ENCODE measurements at regions not wholly inside any gene's neighbourhood (a gene's known extent, or its start where the extent isn't known, plus 50 kb on each side); places are given as distances from the start of the nearest gene placed in this dataset.

DNA sequence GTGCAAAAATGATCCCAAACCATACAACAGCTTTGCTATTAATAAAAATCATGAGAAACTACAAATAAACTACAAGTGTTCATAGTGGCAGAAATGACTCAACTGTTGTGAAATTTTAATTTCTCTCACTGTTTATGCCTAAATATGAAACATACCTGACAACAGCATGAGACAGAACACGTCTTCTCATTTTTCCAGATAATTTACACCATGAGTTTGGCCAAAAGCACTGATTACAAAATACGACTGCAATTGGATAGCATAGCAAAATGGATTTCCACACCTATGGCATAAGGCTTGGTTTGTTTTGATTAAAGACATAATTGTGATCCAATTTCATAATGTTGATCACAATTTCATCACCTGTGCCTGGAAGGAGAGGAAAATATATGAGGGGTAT is 608.6 kb downstream of the GATA3 start:
- TF ChIP-seq EZH2 (IDR thresholded peaks at IDR 0.05) (no peak), EZH2phosphoT487 (IDR thresholded peaks at IDR 0.05) (no peak)
- TF ChIP-seq, protein P1, sequence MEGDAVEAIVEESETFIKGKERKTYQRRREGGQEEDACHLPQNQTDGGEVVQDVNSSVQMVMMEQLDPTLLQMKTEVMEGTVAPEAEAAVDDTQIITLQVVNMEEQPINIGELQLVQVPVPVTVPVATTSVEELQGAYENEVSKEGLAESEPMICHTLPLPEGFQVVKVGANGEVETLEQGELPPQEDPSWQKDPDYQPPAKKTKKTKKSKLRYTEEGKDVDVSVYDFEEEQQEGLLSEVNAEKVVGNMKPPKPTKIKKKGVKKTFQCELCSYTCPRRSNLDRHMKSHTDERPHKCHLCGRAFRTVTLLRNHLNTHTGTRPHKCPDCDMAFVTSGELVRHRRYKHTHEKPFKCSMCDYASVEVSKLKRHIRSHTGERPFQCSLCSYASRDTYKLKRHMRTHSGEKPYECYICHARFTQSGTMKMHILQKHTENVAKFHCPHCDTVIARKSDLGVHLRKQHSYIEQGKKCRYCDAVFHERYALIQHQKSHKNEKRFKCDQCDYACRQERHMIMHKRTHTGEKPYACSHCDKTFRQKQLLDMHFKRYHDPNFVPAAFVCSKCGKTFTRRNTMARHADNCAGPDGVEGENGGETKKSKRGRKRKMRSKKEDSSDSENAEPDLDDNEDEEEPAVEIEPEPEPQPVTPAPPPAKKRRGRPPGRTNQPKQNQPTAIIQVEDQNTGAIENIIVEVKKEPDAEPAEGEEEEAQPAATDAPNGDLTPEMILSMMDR (IDR thresholded peaks at IDR 0.05): no peak
- no peaks in the 10 kb centered on the region for H3F3A ChIP-seq (ENCODE audit: low read depth)
- H3K9me3 ChIP-seq (ENCODE audit: low read depth): no peaks in the 10 kb centered on the region
- H3K36me3 ChIP-seq: no peaks in the 10 kb centered on the region
- H3K4me3 ChIP-seq: no peak overlapping the region
- Mint-ChIP-seq H3K9me3 (no peaks in the 10 kb centered on the region), H3K4me1 (no peaks in the 10 kb centered on the region), H3K4me3 (no peak overlapping the region), H3K27me3 (ENCODE audit: insufficient read depth, low read depth) (no peaks in the 10 kb centered on the region), H3K36me3 (no peaks in the 10 kb centered on the region), H3K27ac (no peak overlapping the region)
- DNase-seq (ENCODE audit: low spot score): no peak
- no peaks in the 10 kb centered on the region for H3K4me1 ChIP-seq
- no peak overlapping the region for H3K9ac ChIP-seq
- H3K4me2 ChIP-seq: no peak overlapping the region
- H3K79me2 ChIP-seq (ENCODE audit: low read depth): no peaks in the 10 kb centered on the region
- H2AFZ ChIP-seq (replicated peaks): no peak overlapping the region
- H4K20me1 ChIP-seq (ENCODE audit: low read depth): no peaks in the 10 kb centered on the region
- no peaks in the 10 kb centered on the region for H3K27me3 ChIP-seq
- no peak overlapping the region for H3K27ac ChIP-seq

DNA sequence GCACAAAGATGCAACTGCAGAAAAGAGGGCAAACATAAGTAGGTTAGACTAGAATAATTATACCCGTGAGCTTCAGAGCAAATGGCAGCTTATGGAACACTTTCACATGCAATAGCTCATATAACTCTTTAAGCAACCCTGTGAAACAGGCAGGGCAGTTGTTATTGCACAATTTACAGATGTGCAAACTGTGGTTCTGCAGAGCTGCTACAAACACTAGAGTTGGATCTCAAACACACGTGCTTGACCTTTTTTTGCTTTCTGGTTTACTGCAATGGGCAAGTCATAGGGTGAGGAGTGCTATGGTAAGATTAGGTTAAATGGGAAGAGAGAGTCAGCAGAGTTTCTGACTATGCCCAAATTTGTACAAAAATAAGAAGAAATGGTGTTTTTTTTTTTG is 610.8 kb downstream of the GATA3 start:
- Histone ChIP-seq H2AFZ (replicated peaks) (no peak overlapping the region), H4K20me1 (ENCODE audit: low read depth) (no peaks in the 10 kb centered on the region), H3K79me2 (ENCODE audit: low read depth) (no peaks in the 10 kb centered on the region), H3K9me3 (ENCODE audit: low read depth) (no peaks in the 10 kb centered on the region), H3K4me1 (no peaks in the 10 kb centered on the region), H3K9ac (no peak overlapping the region), H3K27me3 (no peaks in the 10 kb centered on the region), H3K4me2 (no peak overlapping the region), H3K4me3 (no peak overlapping the region), H3K27ac (no peak overlapping the region), H3K36me3 (no peaks in the 10 kb centered on the region), H3F3A (ENCODE audit: low read depth) (no peaks in the 10 kb centered on the region)
- DNase-seq (ENCODE audit: low spot score): no peak
- Mint-ChIP-seq H3K9me3 (no peaks in the 10 kb centered on the region), H3K4me3 (no peak overlapping the region), H3K27me3 (ENCODE audit: insufficient read depth, low read depth) (no peaks in the 10 kb centered on the region), H3K36me3 (no peaks in the 10 kb centered on the region), H3K27ac (no peak overlapping the region), H3K4me1 (no peaks in the 10 kb centered on the region)
- TF ChIP-seq EZH2phosphoT487 (IDR thresholded peaks at IDR 0.05) (no peak), EZH2 (IDR thresholded peaks at IDR 0.05) (no peak)
- TF ChIP-seq, protein P1 (IDR thresholded peaks at IDR 0.05): no peak

DNA sequence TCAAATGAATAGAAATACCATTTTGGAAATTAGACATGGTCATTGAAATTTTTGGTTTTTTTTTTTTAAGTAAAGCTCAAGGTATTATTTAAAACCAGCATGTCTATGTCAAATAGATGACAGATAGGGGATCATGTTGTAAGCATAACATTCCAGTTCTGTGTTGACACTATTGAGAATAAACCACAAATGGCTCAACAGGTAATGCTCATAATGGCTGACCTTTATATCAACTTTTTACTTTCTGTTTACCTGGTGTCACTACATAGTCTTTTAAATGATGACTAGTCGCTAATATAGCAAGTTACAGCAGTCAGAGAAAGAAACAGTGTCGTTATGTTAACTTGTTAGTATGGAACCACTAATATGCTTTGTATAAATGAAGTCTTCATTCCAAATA is 616.0 kb downstream of the GATA3 start:
- Mint-ChIP-seq H3K9me3 (peaks cover 2% of the 10 kb centered on the region), H3K4me3 (no peak overlapping the region), H3K4me1 (no peaks in the 10 kb centered on the region), H3K27ac (no peak overlapping the region), H3K27me3 (ENCODE audit: insufficient read depth, low read depth) (no peaks in the 10 kb centered on the region), H3K36me3 (no peaks in the 10 kb centered on the region)
- H3K4me2 ChIP-seq: no peak overlapping the region
- no peaks in the 10 kb centered on the region for H3K79me2 ChIP-seq (ENCODE audit: low read depth)
- no peak overlapping the region for H2AFZ ChIP-seq (replicated peaks)
- TF ChIP-seq EZH2phosphoT487 (IDR thresholded peaks at IDR 0.05): no peak
- TF ChIP-seq EZH2 (IDR thresholded peaks at IDR 0.05): no peak
- TF ChIP-seq, protein P1 (IDR thresholded peaks at IDR 0.05): no peak
- no peak overlapping the region for H3K9ac ChIP-seq
- no peaks in the 10 kb centered on the region for H3K27me3 ChIP-seq
- H3F3A ChIP-seq (ENCODE audit: low read depth): no peaks in the 10 kb centered on the region
- H3K4me3 ChIP-seq: no peak overlapping the region
- no peak overlapping the region for H3K27ac ChIP-seq
- H3K36me3 ChIP-seq: no peaks in the 10 kb centered on the region
- H4K20me1 ChIP-seq (ENCODE audit: low read depth): no peaks in the 10 kb centered on the region
- H3K4me1 ChIP-seq: no peaks in the 10 kb centered on the region
- no peaks in the 10 kb centered on the region for H3K9me3 ChIP-seq (ENCODE audit: low read depth)
- no peak for DNase-seq (ENCODE audit: low spot score)

DNA sequence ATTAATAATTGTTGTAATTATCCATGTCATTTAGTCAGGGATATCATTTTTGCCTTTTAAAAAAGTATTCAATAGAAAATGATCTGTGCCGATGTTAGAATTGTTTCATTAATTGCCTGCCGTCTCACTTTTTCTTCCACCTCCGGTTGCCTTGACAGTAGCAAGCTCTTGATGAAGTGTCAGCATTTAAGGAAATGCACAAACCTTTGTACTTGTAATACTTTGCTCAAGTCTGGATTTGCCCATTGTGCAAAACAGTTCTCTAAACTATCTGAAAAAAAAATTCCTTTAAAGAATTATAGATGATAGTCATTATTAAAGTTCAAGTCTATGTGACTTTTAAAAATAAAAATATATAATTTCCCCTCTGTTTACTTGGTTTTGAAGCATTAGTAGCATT is 619.7 kb downstream of the GATA3 start:
- Mint-ChIP-seq H3K4me1 (no peaks in the 10 kb centered on the region), H3K36me3 (no peaks in the 10 kb centered on the region), H3K9me3 (peaks cover 2% of the 10 kb centered on the region), H3K27me3 (ENCODE audit: insufficient read depth, low read depth) (no peaks in the 10 kb centered on the region), H3K27ac (no peak overlapping the region), H3K4me3 (no peak overlapping the region)
- Histone ChIP-seq H3K4me1 (no peaks in the 10 kb centered on the region), H3K27ac (no peak overlapping the region), H3K9me3 (ENCODE audit: low read depth) (no peaks in the 10 kb centered on the region), H4K20me1 (ENCODE audit: low read depth) (no peaks in the 10 kb centered on the region), H3K36me3 (no peaks in the 10 kb centered on the region), H3K9ac (no peak overlapping the region), H3K4me3 (no peak overlapping the region), H3K27me3 (no peaks in the 10 kb centered on the region), H3K4me2 (no peak overlapping the region), H3K79me2 (ENCODE audit: low read depth) (no peaks in the 10 kb centered on the region), H3F3A (ENCODE audit: low read depth) (no peaks in the 10 kb centered on the region), H2AFZ (replicated peaks) (no peak overlapping the region)
- TF ChIP-seq EZH2phosphoT487 (IDR thresholded peaks at IDR 0.05) (no peak), EZH2 (IDR thresholded peaks at IDR 0.05) (no peak)
- TF ChIP-seq, protein P1 (IDR thresholded peaks at IDR 0.05): no peak
- no peak for DNase-seq (ENCODE audit: low spot score)

Data from neural progenitor cell (in vitro differentiated cells).